ENCODE measurements at regions not wholly inside any gene's neighbourhood (a gene's known extent, or its start where the extent isn't known, plus 50 kb on each side); places are given as distances from the start of the nearest gene placed in this dataset.

DNA sequence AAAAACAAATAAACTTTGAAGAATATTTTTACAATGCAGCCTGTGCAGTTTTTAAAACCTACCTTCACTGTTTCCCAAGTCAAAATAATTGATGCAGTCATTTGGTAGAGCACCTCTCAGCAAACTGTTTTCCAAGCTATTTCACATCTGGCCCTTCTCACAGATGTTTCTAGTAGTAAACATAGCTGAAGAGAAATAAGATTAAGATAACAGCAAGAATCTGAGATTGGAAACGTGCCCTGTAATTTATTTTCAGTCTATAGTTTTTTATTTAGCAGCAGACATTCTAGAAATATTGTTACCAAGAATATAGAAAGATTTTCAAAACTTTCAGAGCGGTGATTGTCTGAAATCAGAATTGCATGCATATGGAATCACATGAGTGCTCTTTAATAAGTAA, 440.2 kb downstream of the TRIB2 start:
- TF ChIP-seq, protein P1, sequence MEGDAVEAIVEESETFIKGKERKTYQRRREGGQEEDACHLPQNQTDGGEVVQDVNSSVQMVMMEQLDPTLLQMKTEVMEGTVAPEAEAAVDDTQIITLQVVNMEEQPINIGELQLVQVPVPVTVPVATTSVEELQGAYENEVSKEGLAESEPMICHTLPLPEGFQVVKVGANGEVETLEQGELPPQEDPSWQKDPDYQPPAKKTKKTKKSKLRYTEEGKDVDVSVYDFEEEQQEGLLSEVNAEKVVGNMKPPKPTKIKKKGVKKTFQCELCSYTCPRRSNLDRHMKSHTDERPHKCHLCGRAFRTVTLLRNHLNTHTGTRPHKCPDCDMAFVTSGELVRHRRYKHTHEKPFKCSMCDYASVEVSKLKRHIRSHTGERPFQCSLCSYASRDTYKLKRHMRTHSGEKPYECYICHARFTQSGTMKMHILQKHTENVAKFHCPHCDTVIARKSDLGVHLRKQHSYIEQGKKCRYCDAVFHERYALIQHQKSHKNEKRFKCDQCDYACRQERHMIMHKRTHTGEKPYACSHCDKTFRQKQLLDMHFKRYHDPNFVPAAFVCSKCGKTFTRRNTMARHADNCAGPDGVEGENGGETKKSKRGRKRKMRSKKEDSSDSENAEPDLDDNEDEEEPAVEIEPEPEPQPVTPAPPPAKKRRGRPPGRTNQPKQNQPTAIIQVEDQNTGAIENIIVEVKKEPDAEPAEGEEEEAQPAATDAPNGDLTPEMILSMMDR (IDR thresholded peaks at IDR 0.05; ENCODE audit: low read length, missing control alignments) = no peak
- H3K4me3 ChIP-seq (replicated peaks; ENCODE audit: low read depth, low read length) = no peak overlapping the region
- DNase-seq (ENCODE audit: low read depth) = no peak

DNA sequence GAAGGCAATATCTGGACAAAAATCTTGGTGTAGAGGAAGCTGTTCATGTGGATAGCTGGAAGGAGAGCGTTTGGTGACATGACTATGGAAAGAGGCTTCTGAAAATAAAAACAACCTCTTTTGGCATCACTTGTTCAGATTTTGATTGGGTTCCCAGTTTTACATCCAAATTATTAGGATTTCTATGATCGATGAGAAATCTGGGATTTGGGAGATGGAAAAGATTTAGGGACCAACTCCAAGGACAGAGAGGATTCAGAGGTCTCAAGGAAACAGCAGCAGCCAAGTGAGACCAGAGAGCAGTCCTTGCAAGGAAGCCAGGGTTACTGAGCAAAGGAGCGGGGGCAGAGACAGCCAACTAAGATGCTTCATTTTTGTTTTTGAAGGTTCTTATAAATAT, 441.7 kb downstream of the TRIB2 start:
- no peak for DNase-seq (ENCODE audit: low read depth)
- no peak overlapping the region for H3K4me3 ChIP-seq (replicated peaks; ENCODE audit: low read depth, low read length)
- TF ChIP-seq, protein P1 (IDR thresholded peaks at IDR 0.05; ENCODE audit: low read length, missing control alignments) = no peak

DNA sequence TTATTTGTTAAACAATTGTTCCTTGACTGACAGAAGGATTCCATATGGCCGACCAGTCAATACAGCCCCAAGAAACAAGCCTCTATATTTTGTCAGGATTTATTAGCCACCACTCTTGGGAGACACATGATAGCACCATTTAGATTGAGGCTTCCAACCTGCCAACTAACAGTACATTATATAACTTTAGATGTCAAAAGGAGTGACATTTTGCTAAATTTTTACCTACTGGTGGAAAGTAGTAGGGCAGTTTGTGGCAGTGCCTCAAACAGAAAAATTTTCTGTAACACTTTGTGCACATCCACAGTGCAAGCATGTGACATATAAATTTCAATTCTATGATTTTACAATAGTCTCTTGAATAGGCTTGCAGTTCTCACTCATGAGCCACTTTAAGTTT, 464.0 kb downstream of the TRIB2 start:
- TF ChIP-seq, protein P1 (IDR thresholded peaks at IDR 0.05; ENCODE audit: low read length, missing control alignments) = no peak
- H3K4me3 ChIP-seq (replicated peaks; ENCODE audit: low read depth, low read length) = no peak overlapping the region
- no peak for DNase-seq (ENCODE audit: low read depth)

DNA sequence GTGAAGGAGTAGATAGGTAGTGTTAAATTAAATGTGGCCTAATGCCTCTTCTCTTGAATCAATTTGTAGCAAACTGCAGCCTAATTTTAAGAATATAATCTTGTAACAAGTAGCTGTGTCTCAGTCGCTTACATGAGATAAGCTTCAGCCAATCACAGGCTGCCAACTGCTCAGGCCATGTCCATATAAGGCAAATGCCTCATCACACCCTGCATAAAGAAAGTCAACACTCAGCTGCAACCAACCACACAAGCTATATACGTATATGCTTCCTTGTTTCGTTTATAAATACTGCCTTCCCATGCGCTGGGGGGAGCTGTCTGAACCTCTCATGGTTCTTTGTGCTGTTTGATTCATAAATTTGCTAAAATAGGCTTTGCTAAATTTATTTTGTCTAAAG, 476.3 kb downstream of the TRIB2 start:
- TF ChIP-seq, protein P1 (IDR thresholded peaks at IDR 0.05; ENCODE audit: low read length, missing control alignments) = no peak
- DNase-seq (ENCODE audit: low read depth) = peak; percentile 11

DNA sequence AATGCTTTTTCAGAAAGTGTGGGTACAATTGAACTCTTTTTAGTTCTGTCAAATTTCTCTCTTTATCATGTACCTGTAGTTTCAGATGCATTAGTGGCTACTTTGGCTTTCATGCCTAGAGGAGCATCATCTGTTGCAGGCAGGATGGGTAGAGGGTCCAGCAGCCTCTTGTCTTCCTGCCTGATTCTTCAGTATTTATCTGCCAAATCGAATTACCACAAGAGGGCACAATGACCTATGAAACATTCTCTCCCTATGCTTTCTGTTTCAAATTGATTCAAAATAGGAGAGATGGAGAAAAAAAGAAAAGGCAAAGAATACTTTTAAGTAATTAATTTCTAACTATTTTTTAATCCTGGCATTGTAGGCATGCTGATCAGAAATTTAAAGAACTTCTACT, 477.2 kb downstream of the TRIB2 start:
- TF ChIP-seq, protein P1 (IDR thresholded peaks at IDR 0.05; ENCODE audit: low read length, missing control alignments) = peak; percentile 30
- H3K4me3 ChIP-seq (replicated peaks; ENCODE audit: low read depth, low read length) = no peak overlapping the region
- DNase-seq (ENCODE audit: low read depth) = peak; percentile 39

More for the DNA sequence above, 476.3 kb downstream of the TRIB2 start:
- no peak overlapping the region for H3K4me3 ChIP-seq (replicated peaks; ENCODE audit: low read depth, low read length)

DNA sequence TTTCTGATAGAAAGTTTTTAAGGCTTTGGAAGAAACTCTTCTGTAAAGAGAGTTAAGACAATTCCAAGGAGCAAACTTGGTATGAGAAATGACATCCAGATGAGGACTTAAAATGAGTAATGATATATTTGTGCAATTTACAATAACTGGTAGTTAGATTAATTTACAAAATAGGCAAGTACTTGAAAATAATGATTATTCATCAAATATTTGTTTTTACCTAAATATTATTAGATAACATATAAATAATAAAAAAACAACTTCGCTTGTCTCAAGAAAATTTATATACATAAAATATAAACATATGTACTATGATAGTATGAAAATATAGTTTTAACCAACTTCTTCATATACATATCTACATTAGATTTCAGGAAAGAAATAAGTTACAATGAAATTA, 478.5 kb downstream of the TRIB2 start:
- no peak overlapping the region for H3K4me3 ChIP-seq (replicated peaks; ENCODE audit: low read depth, low read length)
- TF ChIP-seq, protein P1 (IDR thresholded peaks at IDR 0.05; ENCODE audit: low read length, missing control alignments) = no peak
- DNase-seq (ENCODE audit: low read depth) = no peak

DNA sequence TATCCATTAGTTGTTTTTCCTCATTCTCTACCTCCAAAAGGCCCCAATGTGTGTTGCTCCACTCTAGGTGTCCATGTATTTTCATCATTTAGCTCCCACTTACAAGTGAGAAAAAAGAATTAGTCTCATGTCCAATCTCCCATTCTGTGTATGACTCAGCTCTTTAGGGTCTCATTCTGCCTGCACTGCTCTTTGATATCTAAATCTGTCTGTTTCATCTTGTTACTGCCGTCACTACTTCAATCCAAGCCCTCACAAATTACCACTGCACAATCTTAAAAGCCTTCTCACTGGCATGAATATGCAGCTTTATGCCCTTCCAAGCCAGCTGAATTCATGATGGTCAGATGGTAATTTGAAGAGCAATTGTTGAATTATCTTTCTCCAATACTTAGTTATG, 480.5 kb downstream of the TRIB2 start:
- TF ChIP-seq, protein P1 (IDR thresholded peaks at IDR 0.05; ENCODE audit: low read length, missing control alignments) = no peak
- no peak for DNase-seq (ENCODE audit: low read depth)

More for the DNA sequence above, 480.5 kb downstream of the TRIB2 start:
- H3K4me3 ChIP-seq (replicated peaks; ENCODE audit: low read depth, low read length) = no peak overlapping the region
